HG02943 (cell line): ENCODE measurements at regions not wholly inside any gene's neighbourhood (a gene's known extent, or its start where the extent isn't known, plus 50 kb on each side); places are given as distances from the start of the nearest gene placed in this dataset.
"Not testable (repeated sequence)": the region's sequence is repeated elsewhere in the genome, so short reads cannot be mapped to it uniquely, and the experiment has no call there.

ENCODE experiments used
- ATAC-seq: cut with Tn5 transposase; IDR thresholded peaks from one replicate; pipeline ENCODE4 v1.9.1; 2021; ENCODE audit warnings: mild to moderate bottlenecking, low read depth, moderate library complexity; ENCODE audit not compliant: unreplicated experiment

GRCh38 chr3:59245300-59245858, 195.6 kb upstream of the CFAP20DC start:
- ATAC-seq, result no peak

DNA sequence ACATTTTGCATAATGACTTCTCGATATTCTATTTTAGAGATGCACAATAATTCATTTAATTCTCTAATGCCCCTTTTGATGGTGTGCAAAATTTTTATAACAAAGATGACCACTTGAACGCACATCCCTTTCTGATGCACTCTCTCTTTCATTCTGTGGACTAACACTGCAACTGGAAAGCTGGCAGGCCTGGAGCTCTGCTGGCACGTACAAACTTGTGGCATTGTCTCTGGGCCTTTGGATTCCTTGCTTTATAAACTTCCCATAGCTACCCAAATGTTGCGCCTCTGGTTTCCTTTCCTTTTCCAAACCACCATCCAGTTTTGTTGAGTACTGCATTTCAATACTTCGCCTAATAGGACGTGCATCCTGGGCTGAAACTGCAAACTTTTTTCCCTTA, 194.5 kb upstream of the CFAP20DC start:
- ATAC-seq, result no peak

DNA sequence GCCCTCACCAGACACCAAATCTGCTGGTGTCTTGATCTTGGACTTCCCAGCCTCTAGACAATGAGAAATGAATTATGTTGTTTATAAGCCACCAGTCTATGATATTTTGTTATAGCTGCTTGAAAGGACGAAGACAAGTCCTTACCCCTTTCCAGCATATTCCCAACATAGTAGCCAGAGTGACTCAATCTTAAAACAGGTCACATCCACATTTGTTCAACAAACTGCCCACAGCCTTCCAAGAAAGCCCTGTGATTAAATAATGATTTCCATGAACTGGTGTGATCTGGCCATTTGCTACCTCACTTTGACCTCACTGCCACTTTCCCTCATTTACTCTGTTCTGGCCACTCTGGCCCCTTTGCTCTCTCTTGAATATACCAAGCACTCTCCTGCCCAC, 193.7 kb upstream of the CFAP20DC start:
- ATAC-seq, result no peak

DNA sequence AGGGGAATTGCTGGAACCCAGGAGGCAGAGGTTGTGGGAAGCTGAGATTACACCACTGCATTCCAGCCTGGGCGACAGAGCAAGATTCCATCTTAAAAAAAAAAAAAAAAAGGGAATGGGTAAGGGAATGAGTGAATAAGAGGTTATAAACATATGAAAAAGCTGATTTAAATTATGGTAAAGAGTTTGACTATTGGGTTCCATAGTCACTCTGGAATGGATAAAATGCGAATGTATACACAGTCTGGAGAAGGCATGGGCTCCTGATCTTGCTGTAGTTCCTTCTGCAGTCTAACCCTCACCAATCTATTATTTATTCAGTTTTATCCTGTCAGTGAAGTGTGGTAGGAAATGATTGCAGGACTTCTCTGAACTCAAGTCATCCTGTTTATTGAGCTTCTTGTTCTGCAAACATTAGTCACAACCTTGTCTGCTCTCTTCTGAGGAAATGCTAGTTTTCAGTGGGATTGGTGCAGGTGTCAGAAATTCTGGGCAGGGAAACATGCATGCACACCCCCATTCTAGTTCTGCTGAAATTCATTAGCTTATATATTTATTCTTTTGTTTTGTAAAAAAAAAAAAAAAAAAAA, 190.9 kb upstream of the CFAP20DC start:
- ATAC-seq, result no peak

- no peak for ATAC-seq
Observed at GRCh38 chr3:59237121-59237520, 187.3 kb upstream of the CFAP20DC start.

DNA sequence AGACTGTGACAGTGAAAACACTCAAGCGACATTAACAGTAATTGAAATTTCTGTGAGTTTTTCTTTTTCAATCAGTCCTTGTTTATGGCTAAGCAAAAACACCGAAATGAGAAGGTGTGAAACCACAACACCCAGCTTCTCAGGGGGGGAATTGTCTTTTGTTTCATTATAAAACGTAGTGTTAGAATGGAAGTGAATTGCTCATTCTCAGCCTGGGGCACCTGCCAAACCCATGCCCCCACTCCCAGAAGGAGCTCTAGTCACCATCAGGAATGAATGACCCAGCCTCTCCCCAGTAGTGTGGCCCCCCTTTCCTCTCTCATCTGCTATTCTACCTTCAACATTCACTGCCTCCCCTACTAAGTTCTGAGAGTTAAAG, 185.8 kb upstream of the CFAP20DC start:
- ATAC-seq, result no peak

DNA sequence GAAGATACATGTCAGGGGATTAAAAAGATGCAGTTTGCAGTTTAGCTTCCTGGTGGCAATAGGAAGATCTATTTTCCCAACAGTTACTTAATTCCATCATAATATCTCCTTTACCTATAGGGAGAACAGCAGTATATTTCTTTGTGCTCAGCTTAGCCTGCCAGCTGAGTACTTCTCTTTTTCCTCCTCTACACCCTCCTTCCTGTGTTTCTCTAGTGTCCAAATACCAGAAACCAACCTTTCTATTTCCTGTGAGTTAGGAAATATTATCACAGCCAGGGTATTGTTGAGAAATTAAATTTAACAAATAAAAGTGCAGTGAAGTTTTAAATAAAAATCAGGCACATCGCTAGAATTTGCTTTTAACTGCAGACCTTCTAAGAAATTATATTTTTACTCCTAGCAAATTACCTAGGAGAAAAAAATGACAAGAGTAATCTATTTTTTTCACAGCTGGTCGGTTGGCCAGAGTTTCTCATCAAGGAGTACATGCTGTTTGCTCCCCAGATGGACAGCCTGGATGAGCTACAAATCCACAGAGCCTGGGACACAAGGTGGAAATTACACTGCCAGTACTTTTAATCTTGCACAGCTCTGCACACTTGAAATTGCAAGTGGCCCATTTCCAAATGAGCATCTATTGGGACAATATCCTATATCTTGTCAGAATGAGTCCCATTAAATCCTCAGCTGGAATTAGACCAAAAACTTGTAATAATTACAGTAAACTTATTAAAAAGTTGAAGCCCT, 185.2 kb upstream of the CFAP20DC start:
- no peak for ATAC-seq

GRCh38 chr3:59230379-59230778, 180.6 kb upstream of the CFAP20DC start:
- ATAC-seq, result not testable (repeated sequence)

DNA sequence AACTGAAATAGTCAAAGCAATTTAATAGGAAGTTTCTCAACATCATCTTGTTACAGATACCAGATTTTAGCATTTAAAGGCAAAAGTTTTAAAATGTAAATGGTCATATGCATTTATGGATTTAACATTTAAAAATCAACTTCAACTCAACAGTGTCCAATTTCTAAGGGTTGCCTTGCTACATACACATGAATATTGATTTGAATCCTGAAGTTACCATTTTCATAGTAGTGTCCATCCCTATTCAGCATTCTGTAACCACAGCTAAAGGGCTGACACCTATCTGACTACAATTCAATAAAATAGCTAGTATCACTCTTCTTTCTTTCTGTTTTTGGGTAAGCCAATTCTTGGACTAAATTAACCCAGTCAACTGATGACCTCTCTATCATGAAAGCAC, 164.0 kb upstream of the CFAP20DC start:
- ATAC-seq, result no peak

DNA sequence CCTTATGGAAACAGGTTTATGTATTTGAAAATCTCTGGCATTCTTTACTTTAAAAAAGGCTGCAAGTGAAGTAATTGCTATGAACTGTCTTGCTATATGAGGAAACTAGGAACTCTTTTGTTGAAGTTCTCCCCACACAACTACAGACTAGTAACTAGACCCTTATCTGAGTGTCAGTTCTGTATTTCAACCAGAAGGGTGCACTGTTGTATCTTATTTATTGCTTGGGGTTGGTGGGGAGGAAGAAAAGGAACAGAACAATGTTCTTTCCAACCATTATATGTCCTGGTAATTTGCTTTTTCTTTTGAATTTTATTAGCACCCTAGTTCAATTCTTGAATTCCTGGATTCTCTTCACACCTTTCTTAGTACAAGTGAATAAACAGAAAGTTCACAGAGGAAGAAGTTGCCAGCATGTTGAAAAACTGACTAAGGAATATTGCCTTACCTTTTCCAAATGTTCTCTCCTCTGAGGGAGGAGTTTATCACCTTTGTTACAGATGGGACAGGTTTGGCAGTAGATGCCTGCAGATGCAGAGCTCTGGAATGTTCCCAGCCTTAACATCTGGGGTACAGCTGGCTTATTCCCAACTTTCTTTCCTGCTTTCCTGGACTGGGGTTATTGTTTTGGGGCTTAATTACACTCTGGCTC, 162.4 kb upstream of the CFAP20DC start:
- ATAC-seq, result peak; percentile 86

DNA sequence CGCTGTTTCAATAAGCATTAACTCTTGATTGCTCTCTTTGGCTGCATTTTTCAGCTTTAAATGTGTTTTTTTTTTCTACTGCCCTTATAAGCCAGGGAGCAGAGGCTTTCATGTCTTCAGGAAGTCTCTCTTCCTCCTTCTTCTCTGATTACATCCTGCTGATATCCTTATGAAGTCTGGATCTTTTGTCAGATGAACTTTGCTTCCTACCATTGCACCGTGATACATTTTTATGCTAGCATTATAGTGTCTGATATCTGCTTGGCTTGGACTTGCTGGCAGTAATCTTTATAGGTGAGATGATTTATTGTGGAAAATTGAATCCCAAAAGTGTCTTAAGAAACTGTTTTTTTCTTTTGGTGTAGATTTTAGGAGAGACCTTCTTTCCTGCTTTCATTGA, 160.4 kb upstream of the CFAP20DC start:
- no peak for ATAC-seq

DNA sequence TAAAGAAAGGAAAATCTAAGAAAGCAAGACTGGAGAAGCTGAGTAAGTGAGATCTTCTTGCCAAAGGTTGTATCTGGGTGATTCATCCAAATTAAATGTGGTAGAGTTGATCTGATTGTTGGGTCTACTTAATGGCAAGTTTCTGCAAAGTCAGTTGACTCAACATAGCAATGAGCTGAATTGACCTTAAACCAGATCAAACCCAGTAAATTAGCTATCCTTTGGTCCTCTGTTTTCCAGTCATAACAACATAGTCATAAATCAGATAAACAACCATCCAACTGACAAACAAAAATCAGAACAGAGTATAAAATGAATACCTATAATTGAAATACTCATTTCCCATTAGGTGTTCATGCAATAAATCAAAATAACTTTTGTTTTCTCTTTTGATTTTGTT, 142.6 kb upstream of the CFAP20DC start:
- ATAC-seq, result no peak

- ATAC-seq, result no peak
Observed at GRCh38 chr3:59191651-59192050, 141.8 kb upstream of the CFAP20DC start.

DNA sequence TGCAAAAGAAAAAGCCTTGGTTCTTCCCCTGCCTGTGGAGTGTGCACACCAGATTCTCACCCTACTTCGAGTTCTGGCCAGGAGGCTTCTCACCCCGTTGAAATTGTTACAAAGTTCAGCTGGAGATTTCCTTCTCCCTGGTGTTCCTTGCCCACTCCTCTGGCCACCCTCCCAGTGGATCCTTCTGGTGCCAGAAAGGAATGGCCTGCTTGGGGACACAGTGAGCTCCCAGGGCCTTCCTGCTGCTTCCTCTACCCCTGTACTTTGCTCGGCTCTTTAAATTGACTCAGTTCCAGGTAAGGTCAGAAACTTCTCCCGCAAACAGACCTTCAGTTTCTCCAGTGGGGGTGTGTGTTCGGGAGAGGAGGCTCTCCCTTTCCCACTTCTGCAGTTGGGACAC, 140.1 kb upstream of the CFAP20DC start:
- ATAC-seq, result no peak

DNA sequence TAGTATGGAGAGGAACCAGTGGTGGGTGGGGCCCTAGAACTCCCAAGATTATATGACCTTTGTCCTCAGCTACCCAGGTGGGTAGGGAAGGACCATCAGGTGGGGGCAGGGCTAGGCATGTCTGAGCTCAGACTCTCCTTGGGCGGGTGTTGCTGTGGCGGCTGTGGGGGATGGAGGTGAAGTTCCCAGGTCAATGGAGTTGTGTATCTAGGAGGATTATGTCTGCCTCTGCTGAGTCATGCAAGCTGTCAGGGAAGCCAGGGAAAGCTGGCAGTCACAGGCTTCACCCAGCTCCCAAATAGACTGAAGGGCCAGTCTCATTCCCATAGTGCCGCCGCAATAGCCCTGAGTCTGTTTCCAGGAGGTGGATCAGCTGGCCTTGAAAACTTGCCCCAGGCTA, 139.7 kb upstream of the CFAP20DC start:
- no peak for ATAC-seq

DNA sequence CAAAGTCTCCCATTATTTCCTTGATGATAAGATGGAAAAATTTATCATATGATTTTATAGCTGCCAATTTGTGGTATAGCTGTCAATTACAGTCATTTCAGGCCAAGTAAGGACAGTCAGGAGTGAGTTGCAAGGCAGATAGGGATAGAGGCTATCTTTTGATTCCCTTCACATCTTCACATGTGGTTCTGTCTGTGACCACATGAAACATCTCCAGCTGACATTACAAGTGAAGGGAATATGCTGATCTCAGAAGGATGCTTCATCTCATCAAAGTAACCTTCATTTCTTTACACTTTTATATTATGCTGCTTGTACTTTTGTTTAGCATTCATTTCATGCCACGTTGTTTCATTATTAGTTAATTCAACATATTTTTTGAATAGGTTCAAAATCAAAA, 136.9 kb upstream of the CFAP20DC start:
- ATAC-seq, result no peak

DNA sequence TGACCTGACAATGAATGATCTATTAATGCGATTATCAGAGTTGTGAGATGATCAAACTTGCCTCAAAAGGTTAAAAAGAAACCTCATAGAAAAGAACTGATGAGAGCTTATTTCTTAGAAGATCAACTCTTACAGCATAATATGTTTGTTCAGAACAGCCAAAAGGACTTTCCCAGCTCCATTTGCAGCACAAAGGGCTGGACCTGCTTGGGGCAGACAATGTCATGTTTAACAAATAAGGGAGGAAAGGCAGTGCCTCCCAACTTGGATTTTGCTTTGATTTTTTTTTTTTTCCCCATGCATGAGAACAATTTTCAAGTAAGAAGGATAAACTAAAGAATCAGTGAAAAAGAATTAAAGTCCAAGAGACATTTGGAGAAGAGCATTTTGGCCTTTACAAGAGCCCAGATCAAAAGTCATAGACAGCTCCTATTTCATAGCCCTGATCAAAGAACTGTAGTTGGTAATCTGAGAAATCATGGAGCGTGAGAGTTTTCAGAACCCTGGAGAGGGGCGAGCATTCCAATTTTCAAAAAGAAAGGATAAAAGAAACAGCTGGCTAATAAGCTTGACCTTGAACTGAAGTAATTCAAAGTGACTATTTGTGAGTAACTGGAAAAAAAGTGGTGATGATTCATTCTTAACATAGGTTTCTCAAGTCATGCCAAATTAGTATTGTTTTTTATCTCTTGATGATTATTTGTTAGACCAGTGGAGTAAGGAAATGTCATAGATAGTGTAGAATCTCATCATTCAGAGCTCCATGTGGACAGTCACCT, 136.0 kb upstream of the CFAP20DC start:
- no peak for ATAC-seq

- no peak for ATAC-seq
Observed at GRCh38 chr3:59180006-59180405, 130.2 kb upstream of the CFAP20DC start.

DNA sequence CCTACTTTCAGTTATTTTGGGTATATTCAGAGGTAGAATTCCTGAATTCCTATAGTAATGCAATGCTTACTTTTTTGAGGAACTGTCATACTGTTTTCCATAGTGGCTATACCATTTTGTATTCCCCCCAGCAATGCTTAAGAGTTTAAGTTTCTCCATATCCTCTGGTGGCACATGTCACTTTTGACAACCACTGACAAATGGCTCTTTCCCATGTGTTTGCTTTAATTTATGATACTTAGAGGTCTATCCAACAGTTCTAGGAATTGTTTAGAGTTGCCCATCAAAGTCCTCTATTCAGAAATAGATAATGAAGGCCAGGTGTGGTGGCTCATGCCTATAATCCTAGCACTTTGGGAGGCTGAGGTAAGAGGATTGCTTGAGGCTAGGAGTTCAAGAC, 128.9 kb upstream of the CFAP20DC start:
- ATAC-seq, result no peak

DNA sequence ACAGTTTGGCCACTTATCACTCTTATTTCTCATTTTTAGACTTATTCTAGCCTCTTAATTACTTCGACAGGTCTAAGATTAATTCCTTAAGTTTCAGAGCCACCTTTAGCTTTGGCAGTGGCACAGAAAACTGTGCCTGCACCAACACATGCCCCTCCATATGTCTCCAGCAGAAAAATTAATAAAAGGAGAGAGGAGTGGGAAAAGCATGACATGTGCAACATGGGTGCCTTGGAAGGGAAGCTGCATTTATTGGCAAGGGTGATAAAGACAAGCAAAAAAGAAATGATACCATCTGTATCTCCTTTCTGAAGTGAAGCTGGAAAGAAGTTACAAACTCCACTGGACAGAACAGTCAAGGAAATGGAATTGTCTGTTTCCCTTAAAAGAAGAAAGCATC, 121.7 kb upstream of the CFAP20DC start:
- no peak for ATAC-seq

- not testable (repeated sequence) for ATAC-seq
Observed at GRCh38 chr3:59170166-59170565, 120.3 kb upstream of the CFAP20DC start.
